GM18499 (cell line): ENCODE measurements at regions not wholly inside any gene's neighbourhood (a gene's known extent, or its start where the extent isn't known, plus 50 kb on each side); places are given as distances from the start of the nearest gene placed in this dataset.
"Not testable (repeated sequence)": the region's sequence is repeated elsewhere in the genome, so short reads cannot be mapped to it uniquely, and the experiment has no call there.

Source experiments
- ATAC-seq: cut with Tn5 transposase; IDR thresholded peaks from one replicate; pipeline ENCODE4 v1.9.1; 2021; ENCODE audit warnings: moderate number of reproducible peaks; ENCODE audit not compliant: insufficient read depth, unreplicated experiment

GRCh38 chr1:219560856-219561255 is 52.0 kb downstream of the ZC3H11B start:
- no peak for ATAC-seq

DNA sequence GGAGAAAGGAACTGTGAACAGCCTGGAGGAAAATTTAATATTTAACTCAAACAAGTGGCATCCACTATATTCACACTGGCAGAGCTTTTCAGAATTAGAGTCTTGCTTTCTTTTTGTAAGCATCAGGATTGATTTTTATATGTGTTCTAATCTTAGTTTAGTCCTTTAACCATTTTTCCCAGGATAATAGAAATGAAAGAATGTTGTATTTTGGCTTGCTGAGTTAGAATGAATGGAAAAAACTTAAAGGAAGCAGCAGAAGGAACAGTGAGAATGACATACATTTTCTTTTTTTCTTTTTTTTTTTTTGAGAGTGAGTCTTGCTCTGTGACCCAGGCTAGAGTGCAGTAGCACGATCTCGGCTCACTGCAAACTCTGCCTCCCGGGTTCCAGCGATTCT is 53.0 kb downstream of the ZC3H11B start:
- no peak for ATAC-seq

GRCh38 chr1:219555806-219556205 is 57.1 kb downstream of the ZC3H11B start:
- ATAC-seq: no peak

DNA sequence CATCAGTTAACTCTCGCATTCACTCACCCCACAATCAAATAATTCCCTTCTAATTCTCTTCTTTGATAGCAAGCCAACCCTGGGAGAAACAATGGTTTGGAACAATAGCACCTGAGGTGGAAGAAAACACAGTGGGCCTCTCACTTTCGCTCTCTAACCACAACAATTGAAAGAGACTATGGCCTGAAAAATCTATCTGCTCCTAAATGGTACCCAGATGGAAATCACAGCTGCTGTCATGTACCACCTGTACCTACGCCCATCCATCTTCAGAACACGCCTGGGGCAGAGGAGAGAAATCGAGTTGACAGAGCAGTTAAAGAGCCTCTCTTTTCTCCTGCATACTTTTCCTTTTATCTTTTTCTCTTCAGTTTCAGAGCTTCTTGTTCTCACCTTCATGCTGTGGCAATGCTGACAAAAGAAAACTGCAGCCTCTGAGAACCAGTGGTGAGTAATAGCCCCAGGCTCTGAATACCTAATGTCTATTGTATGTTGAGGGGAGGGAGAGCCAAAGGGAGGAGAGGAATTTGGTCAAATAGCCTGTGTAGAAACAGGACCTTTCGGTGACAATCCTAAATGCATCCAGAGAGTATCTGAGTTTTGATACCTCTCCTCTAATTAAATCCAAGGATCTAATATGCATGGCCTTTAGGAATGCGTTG is 57.7 kb downstream of the ZC3H11B start:
- no peak for ATAC-seq

- no peak for ATAC-seq
These were observed 58.9 kb downstream of the ZC3H11B start for GRCh38 chr1:219553934-219554502.

DNA sequence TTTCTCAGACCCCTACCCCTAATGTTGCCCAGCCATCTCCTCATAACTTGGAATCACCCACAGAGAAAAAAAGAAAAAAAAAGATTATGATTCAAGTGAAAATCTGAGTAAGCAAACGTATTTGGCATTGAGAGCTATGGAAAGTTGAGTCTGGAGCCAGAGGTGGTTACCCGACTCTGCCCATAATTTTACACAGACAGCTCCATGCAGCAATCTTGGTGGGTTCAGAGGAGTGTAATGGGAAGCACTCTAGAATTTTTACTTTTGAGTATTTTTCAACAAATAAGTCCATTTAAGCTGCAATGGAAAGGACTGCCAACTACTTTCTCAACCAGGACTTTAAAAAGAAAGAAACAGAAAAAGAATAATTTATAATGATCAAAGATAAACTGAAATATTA is 62.7 kb downstream of the ZC3H11B start:
- ATAC-seq: no peak

- no peak for ATAC-seq
These were observed 63.7 kb downstream of the ZC3H11B start for GRCh38 chr1:219549215-219549614.

DNA sequence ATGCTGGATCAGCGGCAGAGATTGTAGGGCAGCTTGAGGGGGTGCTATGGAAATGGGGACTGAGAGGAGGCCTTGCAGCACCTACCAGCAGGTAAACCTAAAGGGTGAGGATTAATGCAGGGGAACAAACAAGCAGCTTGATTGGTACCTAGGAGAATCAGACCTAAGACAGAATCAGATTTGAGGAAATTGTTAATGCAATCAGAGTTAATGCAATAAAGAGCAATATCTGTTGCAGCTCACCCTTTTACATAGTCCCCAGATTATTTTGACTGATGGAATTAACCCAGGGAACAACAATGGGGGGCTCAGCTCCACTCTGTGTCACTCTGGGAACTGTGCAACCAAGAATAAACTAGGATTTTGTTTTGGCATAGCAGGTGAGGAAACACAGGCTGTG is 64.5 kb downstream of the ZC3H11B start:
- no peak for ATAC-seq

DNA sequence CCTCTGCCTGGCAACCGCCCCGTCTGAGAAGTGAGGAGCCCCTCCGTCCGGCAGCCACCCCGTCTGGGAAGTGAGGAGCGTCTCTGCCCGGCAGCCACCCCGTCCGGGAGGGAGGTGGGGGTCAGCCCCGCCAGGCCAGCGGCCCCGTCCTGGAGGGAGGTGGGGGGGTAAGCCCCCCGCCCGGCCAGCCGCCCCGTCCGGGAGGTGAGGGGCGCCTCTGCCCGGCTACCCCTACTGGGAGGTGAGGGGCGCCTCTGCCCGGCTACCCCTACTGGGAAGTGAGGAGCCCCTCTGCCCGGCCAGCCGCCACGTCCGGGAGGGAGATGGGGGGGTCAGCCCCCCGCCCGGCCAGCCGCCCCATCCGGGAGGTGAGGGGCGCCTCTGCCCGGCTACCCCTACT is 67.1 kb downstream of the ZC3H11B start:
- ATAC-seq: not testable (repeated sequence)

GRCh38 chr1:219544163-219544846 is 68.6 kb downstream of the ZC3H11B start:
- ATAC-seq: no peak

GRCh38 chr1:219542828-219543518 is 69.9 kb downstream of the ZC3H11B start:
- no peak for ATAC-seq

DNA sequence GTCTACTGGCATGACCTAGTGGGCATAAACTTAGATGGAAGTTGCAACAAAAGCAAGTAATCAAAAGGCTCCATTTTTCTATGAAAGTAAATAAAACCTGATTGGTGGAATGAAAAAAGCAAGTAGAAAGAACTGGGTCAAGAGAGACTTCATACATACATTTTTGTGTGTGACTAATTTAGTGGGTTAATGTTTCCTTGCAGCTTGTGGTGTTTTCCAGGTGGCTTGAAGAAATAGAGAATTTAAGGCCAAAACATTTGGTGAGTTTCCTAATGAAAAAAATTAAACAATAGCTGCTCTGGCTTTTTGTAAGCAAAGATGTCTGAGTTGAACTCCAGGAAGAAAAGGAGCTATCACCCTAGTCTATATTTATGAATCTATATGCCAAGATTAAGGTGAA is 71.0 kb downstream of the ZC3H11B start:
- no peak for ATAC-seq

DNA sequence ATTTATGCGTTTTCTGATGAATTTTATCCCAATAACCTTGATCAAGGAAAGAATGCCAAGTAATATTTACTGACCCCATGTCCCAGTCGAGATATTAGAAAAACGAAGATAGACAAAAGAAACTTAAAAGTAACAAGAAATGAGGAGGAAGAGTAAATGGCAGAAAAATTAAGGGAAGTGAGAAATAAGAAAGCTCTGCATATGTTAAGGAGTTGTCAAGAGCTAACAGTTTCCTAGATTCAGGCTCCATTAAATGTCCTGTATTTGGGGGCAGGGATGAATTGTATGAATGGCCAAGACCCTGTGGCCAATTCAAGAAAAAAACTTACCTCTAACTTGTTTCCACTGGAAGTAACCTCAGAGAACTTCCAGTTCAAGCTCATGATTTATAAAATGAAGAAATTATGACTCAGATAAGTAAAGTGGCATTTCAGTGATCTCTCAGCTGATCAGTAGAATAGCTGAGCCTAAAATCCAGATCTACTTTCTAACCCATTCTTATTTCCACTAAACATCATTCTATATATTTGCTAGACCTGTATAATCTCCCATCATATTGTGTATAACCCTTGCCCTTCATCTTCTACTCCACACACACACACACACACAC is 73.2 kb downstream of the ZC3H11B start:
- ATAC-seq: no peak

- ATAC-seq: no peak
These were observed 74.0 kb downstream of the ZC3H11B start for GRCh38 chr1:219538886-219539285.

- no peak for ATAC-seq
These were observed 75.7 kb downstream of the ZC3H11B start for GRCh38 chr1:219537223-219537631.

DNA sequence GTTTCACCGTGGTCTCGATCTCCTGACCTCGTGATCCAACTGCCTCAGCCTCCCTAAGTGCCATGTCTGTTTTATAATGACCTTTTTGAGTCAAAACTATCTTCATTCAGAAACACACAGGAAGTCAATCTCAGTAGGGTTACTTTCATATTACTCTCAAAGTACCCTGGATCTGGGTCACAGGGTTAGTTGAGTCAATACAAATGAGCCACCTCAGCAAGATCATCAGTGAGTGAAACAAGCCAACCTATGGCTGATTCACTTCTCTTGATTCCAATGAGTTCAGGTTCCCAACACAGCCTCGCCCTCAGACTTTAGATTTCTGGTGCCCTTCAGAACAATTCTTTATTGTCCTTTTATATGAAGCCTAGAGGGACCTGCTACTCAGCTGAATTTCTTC is 76.9 kb downstream of the ZC3H11B start:
- no peak for ATAC-seq

GRCh38 chr1:219534991-219535390 is 77.9 kb downstream of the ZC3H11B start:
- no peak for ATAC-seq

DNA sequence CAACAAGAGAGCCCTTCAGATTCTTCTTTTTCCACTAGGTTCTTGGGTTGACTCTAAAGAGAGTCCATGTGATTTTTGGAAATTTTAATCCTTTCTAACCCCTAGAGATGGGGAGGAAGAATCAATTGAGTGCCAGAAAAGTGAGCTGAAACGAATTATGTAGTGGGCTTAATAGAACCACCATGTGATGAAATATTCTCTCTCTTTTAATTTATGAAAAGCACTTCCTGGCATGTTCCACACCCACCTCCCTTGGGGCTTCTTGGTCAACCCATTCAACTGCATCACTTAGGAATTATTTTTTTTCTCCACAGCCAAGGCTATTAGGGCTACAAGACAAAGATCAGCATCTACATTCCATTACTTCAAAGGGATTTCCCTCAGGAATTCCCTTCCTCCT is 79.6 kb downstream of the ZC3H11B start:
- ATAC-seq: no peak

DNA sequence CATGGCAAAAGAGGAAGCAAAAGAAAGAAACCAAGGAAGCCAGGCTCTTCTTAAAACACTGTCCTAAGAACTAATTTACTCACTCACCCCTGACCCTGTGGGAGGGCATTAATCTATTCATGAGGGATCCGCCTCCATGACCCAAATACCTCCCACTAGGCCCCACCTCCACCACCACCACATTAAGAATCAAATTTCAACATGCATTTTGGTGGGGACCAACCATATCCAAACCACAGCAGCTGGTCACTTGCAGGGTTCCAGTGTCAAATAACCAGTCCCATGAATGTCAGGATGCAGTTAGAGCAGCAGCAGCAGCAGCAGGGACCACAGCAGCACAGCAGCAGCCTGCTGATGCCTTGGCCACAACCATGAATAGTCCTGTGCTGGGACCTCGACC is 83.8 kb downstream of the ZC3H11B start:
- ATAC-seq: no peak

DNA sequence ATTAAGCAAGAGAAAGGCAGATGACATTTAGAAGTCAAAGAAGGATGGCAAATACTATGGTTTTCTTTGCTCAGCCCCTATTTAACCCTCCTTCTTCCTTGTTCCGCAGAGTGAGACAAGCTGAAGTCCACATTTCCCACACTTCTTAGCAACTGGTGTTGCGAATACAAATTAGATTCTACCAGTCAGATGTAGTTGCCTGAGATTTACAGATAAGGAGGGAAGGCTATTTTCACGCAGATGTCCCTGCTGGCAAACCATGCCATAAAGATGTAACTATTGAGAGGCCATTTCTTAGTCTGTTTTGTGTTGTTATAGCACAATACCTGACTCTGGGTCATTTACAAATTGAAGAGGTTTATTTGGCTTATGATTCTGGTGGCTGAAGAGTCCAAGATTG is 84.3 kb downstream of the ZC3H11B start:
- no peak for ATAC-seq

GRCh38 chr1:219527994-219528393 is 84.9 kb downstream of the ZC3H11B start:
- ATAC-seq: no peak
